Fibroblast of lung (primary cell): ENCODE measurements at regions not wholly inside any gene's neighbourhood (a gene's known extent, or its start where the extent isn't known, plus 50 kb on each side); places are given as distances from the start of the nearest gene placed in this dataset.

Source experiments
- DNase-seq, 2 donors: peaks; one replicate each; pipeline versions ENCODE4 v3.0.0 to v3.0.0-alpha.2; 2010; ENCODE audit warnings: low read depth in 2 of 2
- H2AFZ ChIP-seq: 2 replicates; pipeline ENCODE4 v1.5.1; 2012; ENCODE audit warnings: low read length, control low read depth, inconsistent platforms
- H3K27ac ChIP-seq: 2 replicates; pipeline ENCODE4 v1.5.1; 2011; ENCODE audit warnings: low read length, control low read depth; ENCODE audit not compliant: insufficient read depth
- H3K27me3 ChIP-seq: 2 replicates; pipeline ENCODE4 v1.5.1; 2011; ENCODE audit warnings: mild to moderate bottlenecking, low read length; ENCODE audit not compliant: control insufficient read depth, insufficient read depth
- H3K36me3 ChIP-seq: 2 replicates; pipeline ENCODE4 v1.5.1; 2011; ENCODE audit warnings: low read length; ENCODE audit not compliant: control insufficient read depth, insufficient read depth
- H3K4me1 ChIP-seq: 2 replicates; pipeline ENCODE4 v1.5.1; 2011; ENCODE audit warnings: low read length; ENCODE audit not compliant: control insufficient read depth, insufficient read depth; ENCODE audit errors: extremely low read depth
- H3K4me2 ChIP-seq: 2 replicates; pipeline ENCODE4 v1.5.1; 2011; ENCODE audit warnings: low read length, control low read depth; ENCODE audit not compliant: insufficient read depth; ENCODE audit errors: extremely low read depth
- H3K4me3 ChIP-seq, 4 experiments: fragments of 200-600 bp in 1 of 4; sonication (generic) in 1 of 4; replicated peaks in 1 of 4; 2 replicates each; pipeline ENCODE4 v1.5.1; 2011 to 2016; ENCODE audit warnings: low read length in 4 of 4, low read depth in 3 of 4, mild to moderate bottlenecking in 3 of 4, control low read depth in 2 of 4, inconsistent platforms in 1 of 4, mixed read lengths in 1 of 4; ENCODE audit not compliant: insufficient read depth in 1 of 4; ENCODE audit errors: control extremely low read depth in 1 of 4
- H3K79me2 ChIP-seq: 2 replicates; pipeline ENCODE4 v1.5.1; 2012; ENCODE audit warnings: mild to moderate bottlenecking, low read length, inconsistent platforms; ENCODE audit not compliant: control insufficient read depth, insufficient read depth
- H3K9ac ChIP-seq: 2 replicates; pipeline ENCODE4 v1.5.1; 2011; ENCODE audit warnings: mild to moderate bottlenecking, low read length, control low read depth; ENCODE audit not compliant: insufficient read depth
- H3K9me3 ChIP-seq: 2 replicates; pipeline ENCODE4 v1.5.1; 2012; ENCODE audit warnings: low read depth, low read length; ENCODE audit not compliant: control insufficient read depth, insufficient read depth
- H4K20me1 ChIP-seq: 2 replicates; pipeline ENCODE4 v1.5.1; 2011; ENCODE audit warnings: low read length; ENCODE audit not compliant: control insufficient read depth, insufficient read depth; ENCODE audit errors: extremely low read depth
- CTCF ChIP-seq, 2 donors: IDR thresholded peaks in 1 of 2; conservative IDR thresholded peaks in 1 of 2; 1 replicate in 1 of 2; 2 replicates in 1 of 2; pipeline ENCODE4 v1.5.1; 2011 to 2012; ENCODE audit warnings: low read length in 2 of 2, control low read depth in 1 of 2, inconsistent platforms in 1 of 2, low read depth in 1 of 2, mild to moderate bottlenecking in 1 of 2
- EZH2 ChIP-seq: IDR thresholded peaks from 2 replicates; pipeline ENCODE4 v1.5.1; 2012; ENCODE audit warnings: low read length, control low read depth, mild to moderate bottlenecking; ENCODE audit errors: missing control alignments

- TF ChIP-seq EZH2 (no peak), CTCF (conservative IDR thresholded peaks at IDR 0.05 in 1 of 2, IDR thresholded peaks at IDR 0.05 in 1 of 2; ENCODE audit: low read depth in 1 of 2, low read length in 2 of 2) (no peak)
- DNase-seq, result no peak
- H3K9me3 ChIP-seq, result no peaks in the 10 kb centered on the region
Observed at GRCh38 chr6:115360602-115361325, 699.9 kb downstream of the FRK start.

GRCh38 chr6:115358616-115359015 lies 702.1 kb downstream of the FRK start:
- Histone ChIP-seq H2AFZ (no peak overlapping the region), H3K79me2 (no peaks in the 10 kb centered on the region), H3K9me3 (no peaks in the 10 kb centered on the region), H3K27ac (no peak overlapping the region), H3K27me3 (no peaks in the 10 kb centered on the region), H3K4me2 (no peak overlapping the region), H3K4me3 (no peak overlapping the region), H3K9ac (no peak overlapping the region), H3K36me3 (no peaks in the 10 kb centered on the region), H3K4me1 (no peaks in the 10 kb centered on the region), H4K20me1 (no peaks in the 10 kb centered on the region)
- no peak for DNase-seq
- TF ChIP-seq EZH2 (no peak), CTCF (conservative IDR thresholded peaks at IDR 0.05 in 1 of 2, IDR thresholded peaks at IDR 0.05 in 1 of 2; ENCODE audit: low read depth in 1 of 2, low read length in 2 of 2) (no peak)

More at GRCh38 chr6:115360602-115361325, 699.9 kb downstream of the FRK start:
- no peaks in the 10 kb centered on the region for H3K36me3 ChIP-seq
- H4K20me1 ChIP-seq, result no peaks in the 10 kb centered on the region
- no peaks in the 10 kb centered on the region for H3K4me1 ChIP-seq
- no peak overlapping the region for H3K4me3 ChIP-seq
- no peak overlapping the region for H3K9ac ChIP-seq
- no peaks in the 10 kb centered on the region for H3K79me2 ChIP-seq
- no peak overlapping the region for H2AFZ ChIP-seq
- no peak overlapping the region for H3K27ac ChIP-seq
- H3K27me3 ChIP-seq, result no peaks in the 10 kb centered on the region
- H3K4me2 ChIP-seq, result no peak overlapping the region

GRCh38 chr6:115356371-115356770 lies 704.3 kb downstream of the FRK start:
- Histone ChIP-seq H3K79me2 (no peaks in the 10 kb centered on the region), H3K27me3 (no peaks in the 10 kb centered on the region), H3K4me2 (no peak overlapping the region), H3K4me3 (no peak overlapping the region), H2AFZ (no peak overlapping the region), H3K36me3 (no peaks in the 10 kb centered on the region), H3K9me3 (no peaks in the 10 kb centered on the region), H3K9ac (no peak overlapping the region), H3K4me1 (no peaks in the 10 kb centered on the region), H3K27ac (no peak overlapping the region), H4K20me1 (no peaks in the 10 kb centered on the region)
- TF ChIP-seq EZH2 (no peak), CTCF (conservative IDR thresholded peaks at IDR 0.05 in 1 of 2, IDR thresholded peaks at IDR 0.05 in 1 of 2; ENCODE audit: low read depth in 1 of 2, low read length in 2 of 2) (no peak)
- no peak for DNase-seq
